ENCODE measurements at regions not wholly inside any gene's neighbourhood (a gene's known extent, or its start where the extent isn't known, plus 50 kb on each side); places are given as distances from the start of the nearest gene placed in this dataset.

GRCh38 chr18:78636260-78636659 is 343.4 kb upstream of the SALL3 start:
- Histone ChIP-seq H3K9me1 (ENCODE audit: control insufficient read depth, extremely low read depth, insufficient read depth, low read length) (no peaks in the 10 kb centered on the region), H3K27me3 (ENCODE audit: control insufficient read depth, extremely low read depth, insufficient read depth, low read length) (no peaks in the 10 kb centered on the region), H3K9me3 (ENCODE audit: control insufficient read depth, low read depth, low read length) (peaks cover 24% of the 10 kb centered on the region), H2AFZ (ENCODE audit: control insufficient read depth, low read length) (no peak overlapping the region), H3K9ac (ENCODE audit: control insufficient read depth, extremely low read depth, insufficient read depth, low read length) (no peak overlapping the region), H4K20me1 (ENCODE audit: control insufficient read depth, extremely low read depth, insufficient read depth, low read length) (no peaks in the 10 kb centered on the region), H3K27ac (ENCODE audit: control insufficient read depth, insufficient read depth, low read length) (no peak overlapping the region), H3K4me2 (ENCODE audit: control insufficient read depth, extremely low read depth, insufficient read depth, low read depth, low read length) (no peak overlapping the region), H3K4me3 (ENCODE audit: control insufficient read depth in 2 of 3, extremely low read depth in 1 of 3, insufficient read depth in 2 of 3, low read depth in 1 of 3, low read length in 3 of 3) (no peak overlapping the region), H3K79me2 (ENCODE audit: control insufficient read depth, insufficient read depth, low read length) (no peaks in the 10 kb centered on the region), H3K4me1 (ENCODE audit: control insufficient read depth, extremely low read depth, insufficient read depth, low read length) (no peaks in the 10 kb centered on the region), H3K36me3 (ENCODE audit: control insufficient read depth in 2 of 2, extremely low read depth in 1 of 2, insufficient read depth in 2 of 2, low read length in 2 of 2) (no peaks in the 10 kb centered on the region)
- dilution Hi-C loops (cut with MboI; ENCODE audit: extremely low pct_ligation_motif_present, low sequenced_read_pairs): no loop called here
- DNase-seq (ENCODE audit: low read depth, low spot score): no peak
- TF ChIP-seq EZH2 (IDR thresholded peaks at IDR 0.05; ENCODE audit: low read length) (no peak), CTCF (optimal IDR thresholded peaks at IDR 0.05 in 1 of 3, IDR thresholded peaks at IDR 0.05 in 1 of 3, conservative IDR thresholded peaks at IDR 0.05 in 1 of 3; ENCODE audit: extremely low read depth in 1 of 3, insufficient read depth in 2 of 3, low read length in 3 of 3) (no peak)
- FAIRE-seq: no peak

GRCh38 chr18:78637442-78638402 is 341.9 kb upstream of the SALL3 start:
- Histone ChIP-seq H4K20me1 (ENCODE audit: control insufficient read depth, extremely low read depth, insufficient read depth, low read length) (no peaks in the 10 kb centered on the region), H3K9me3 (ENCODE audit: control insufficient read depth, low read depth, low read length) (peaks cover 22% of the 10 kb centered on the region), H3K9me1 (ENCODE audit: control insufficient read depth, extremely low read depth, insufficient read depth, low read length) (no peaks in the 10 kb centered on the region), H3K4me2 (ENCODE audit: control insufficient read depth, extremely low read depth, insufficient read depth, low read depth, low read length) (no peak overlapping the region), H3K79me2 (ENCODE audit: control insufficient read depth, insufficient read depth, low read length) (no peaks in the 10 kb centered on the region), H3K4me3 (ENCODE audit: control insufficient read depth in 2 of 3, extremely low read depth in 1 of 3, insufficient read depth in 2 of 3, low read depth in 1 of 3, low read length in 3 of 3) (no peak overlapping the region), H3K27me3 (ENCODE audit: control insufficient read depth, extremely low read depth, insufficient read depth, low read length) (no peaks in the 10 kb centered on the region), H3K4me1 (ENCODE audit: control insufficient read depth, extremely low read depth, insufficient read depth, low read length) (no peaks in the 10 kb centered on the region), H3K9ac (ENCODE audit: control insufficient read depth, extremely low read depth, insufficient read depth, low read length) (no peak overlapping the region), H2AFZ (ENCODE audit: control insufficient read depth, low read length) (no peak overlapping the region), H3K27ac (ENCODE audit: control insufficient read depth, insufficient read depth, low read length) (no peak overlapping the region), H3K36me3 (ENCODE audit: control insufficient read depth in 2 of 2, extremely low read depth in 1 of 2, insufficient read depth in 2 of 2, low read length in 2 of 2) (no peaks in the 10 kb centered on the region)
- TF ChIP-seq CTCF (optimal IDR thresholded peaks at IDR 0.05 in 1 of 3, IDR thresholded peaks at IDR 0.05 in 1 of 3, conservative IDR thresholded peaks at IDR 0.05 in 1 of 3; ENCODE audit: extremely low read depth in 1 of 3, insufficient read depth in 2 of 3, low read length in 3 of 3) (no peak), EZH2 (IDR thresholded peaks at IDR 0.05; ENCODE audit: low read length) (no peak)
- FAIRE-seq (no peak), DNase-seq (ENCODE audit: low read depth, low spot score) (no peak)
- dilution Hi-C loops (cut with MboI; ENCODE audit: extremely low pct_ligation_motif_present, low sequenced_read_pairs): no loop called here

Measured in keratinocyte (primary cell).